ENCODE measurements at regions not wholly inside any gene's neighbourhood (a gene's known extent, or its start where the extent isn't known, plus 50 kb on each side); places are given as distances from the start of the nearest gene placed in this dataset.

DNA sequence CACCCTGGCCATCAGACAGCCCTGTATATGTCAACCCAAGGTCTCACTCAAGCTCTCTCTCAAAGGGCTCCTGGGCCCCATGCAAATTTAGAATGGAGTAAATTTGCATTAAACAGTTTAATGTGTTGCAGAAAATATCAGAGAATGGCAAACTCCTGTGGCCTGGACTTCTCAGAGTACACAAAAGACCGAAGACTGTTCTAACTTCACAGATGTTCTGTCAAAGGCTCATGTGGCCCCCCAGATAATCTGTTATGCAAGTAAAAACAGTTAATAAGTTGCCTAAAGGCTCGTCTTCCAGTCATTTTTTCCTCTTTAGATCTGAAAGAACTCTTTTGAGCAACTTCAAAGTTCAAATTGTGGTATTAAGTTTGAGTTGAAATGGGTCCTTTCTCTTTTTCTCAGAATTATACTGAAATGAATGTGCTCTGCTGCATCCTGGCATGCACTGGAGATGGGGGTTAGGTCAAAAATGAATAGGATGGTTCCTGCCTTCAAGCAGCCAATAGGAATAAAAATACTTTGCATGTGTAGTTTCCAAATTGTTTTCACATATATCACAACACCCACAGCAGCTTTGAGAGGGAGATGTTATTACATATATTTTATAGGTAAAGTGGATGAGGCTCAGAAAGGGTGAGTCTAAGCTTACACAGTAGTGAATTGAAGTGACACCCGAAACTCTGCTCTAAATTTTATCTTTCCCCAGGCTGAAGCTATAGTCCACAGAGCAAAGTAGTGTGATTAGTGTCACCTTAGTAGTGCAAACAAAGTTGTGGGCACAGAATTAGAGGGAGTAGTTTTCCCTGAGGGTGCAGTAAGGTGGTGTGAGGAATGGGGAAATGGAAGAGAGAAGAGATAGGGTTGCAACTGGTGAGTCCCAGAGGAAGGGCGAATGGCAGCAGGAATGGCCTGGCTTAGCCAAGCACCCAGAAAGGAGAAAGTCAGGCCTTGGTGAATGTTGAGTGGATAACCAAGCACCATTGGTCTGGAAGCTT is 205.0 kb upstream of the RFC3 start:
- H3K4me3 ChIP-seq = no peak overlapping the region
- intact Hi-C loops (cut with DNase I) = no loop called here
- H3K27me3 ChIP-seq (replicated peaks; ENCODE audit: insufficient read depth) = no peaks in the 10 kb centered on the region
- TF ChIP-seq, protein P1, sequence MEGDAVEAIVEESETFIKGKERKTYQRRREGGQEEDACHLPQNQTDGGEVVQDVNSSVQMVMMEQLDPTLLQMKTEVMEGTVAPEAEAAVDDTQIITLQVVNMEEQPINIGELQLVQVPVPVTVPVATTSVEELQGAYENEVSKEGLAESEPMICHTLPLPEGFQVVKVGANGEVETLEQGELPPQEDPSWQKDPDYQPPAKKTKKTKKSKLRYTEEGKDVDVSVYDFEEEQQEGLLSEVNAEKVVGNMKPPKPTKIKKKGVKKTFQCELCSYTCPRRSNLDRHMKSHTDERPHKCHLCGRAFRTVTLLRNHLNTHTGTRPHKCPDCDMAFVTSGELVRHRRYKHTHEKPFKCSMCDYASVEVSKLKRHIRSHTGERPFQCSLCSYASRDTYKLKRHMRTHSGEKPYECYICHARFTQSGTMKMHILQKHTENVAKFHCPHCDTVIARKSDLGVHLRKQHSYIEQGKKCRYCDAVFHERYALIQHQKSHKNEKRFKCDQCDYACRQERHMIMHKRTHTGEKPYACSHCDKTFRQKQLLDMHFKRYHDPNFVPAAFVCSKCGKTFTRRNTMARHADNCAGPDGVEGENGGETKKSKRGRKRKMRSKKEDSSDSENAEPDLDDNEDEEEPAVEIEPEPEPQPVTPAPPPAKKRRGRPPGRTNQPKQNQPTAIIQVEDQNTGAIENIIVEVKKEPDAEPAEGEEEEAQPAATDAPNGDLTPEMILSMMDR (IDR thresholded peaks at IDR 0.05) = no peak
- TF ChIP-seq POLR2A (IDR thresholded peaks at IDR 0.05) (no peak), POLR2AphosphoS5 (IDR thresholded peaks at IDR 0.05) (no peak)
- H3K36me3 ChIP-seq = no peaks in the 10 kb centered on the region
- no peak overlapping the region for H3K27ac ChIP-seq
- 87% methylated on average over 4 of the region's 4 CpGs for WGBS
- no peak for DNase-seq (ENCODE audit: low spot score)
- H3K4me1 ChIP-seq (replicated peaks) = peaks cover 13% of the 10 kb centered on the region
- H3K9me3 ChIP-seq = no peaks in the 10 kb centered on the region

DNA sequence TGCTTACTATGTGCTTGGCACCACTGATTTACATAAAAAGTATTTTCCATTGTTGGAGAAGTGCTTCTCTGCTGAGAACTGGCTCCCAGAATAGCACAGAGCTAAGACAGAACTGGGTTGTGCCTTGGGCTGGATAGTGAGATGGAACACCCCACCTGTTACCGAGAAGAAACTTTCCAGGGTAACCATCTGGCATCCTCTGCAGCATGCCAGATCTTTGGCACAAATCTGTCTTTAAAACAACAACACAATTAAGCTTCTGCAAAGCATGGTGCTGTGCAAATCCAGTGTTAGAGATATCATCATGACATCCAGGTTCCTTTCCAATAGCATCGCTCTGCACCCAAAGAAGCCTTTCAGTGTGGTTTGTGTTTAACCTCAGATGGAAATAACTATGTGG is 202.5 kb upstream of the RFC3 start:
- Histone ChIP-seq H3K36me3 (no peaks in the 10 kb centered on the region), H3K27me3 (replicated peaks; ENCODE audit: insufficient read depth) (no peaks in the 10 kb centered on the region), H3K4me3 (no peak overlapping the region), H3K9me3 (no peaks in the 10 kb centered on the region), H3K4me1 (replicated peaks) (peaks cover 11% of the 10 kb centered on the region), H3K27ac (no peak overlapping the region)
- intact Hi-C loops (cut with DNase I) = no loop called here
- TF ChIP-seq, protein P1 (IDR thresholded peaks at IDR 0.05) = no peak
- TF ChIP-seq POLR2AphosphoS5 (IDR thresholded peaks at IDR 0.05) = no peak
- TF ChIP-seq POLR2A (IDR thresholded peaks at IDR 0.05) = no peak
- no peak for DNase-seq (ENCODE audit: low spot score)
- WGBS = 34% methylated on average over 2 of the region's 2 CpGs

DNA sequence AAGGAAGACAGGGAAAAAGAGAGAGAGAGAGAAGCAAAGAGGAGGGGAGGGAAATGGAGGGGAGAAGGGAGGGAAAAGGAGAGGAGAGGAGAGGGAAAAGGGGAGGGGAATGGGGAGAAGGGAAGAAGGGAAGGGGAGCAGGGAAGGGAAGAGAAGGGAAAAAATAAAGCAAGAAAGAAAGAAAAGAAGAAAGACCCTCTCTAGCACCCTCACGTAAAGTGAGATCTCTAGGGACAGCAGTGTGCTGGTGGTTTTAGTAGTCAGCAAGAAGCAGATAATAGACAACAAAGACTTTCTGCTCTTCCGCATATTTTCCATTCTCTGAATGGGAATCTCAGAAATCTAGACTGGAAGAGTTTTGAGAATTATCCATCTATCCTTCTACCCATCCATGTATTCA is 201.8 kb upstream of the RFC3 start:
- Histone ChIP-seq H3K27me3 (replicated peaks; ENCODE audit: insufficient read depth) (no peaks in the 10 kb centered on the region), H3K4me1 (replicated peaks) (peaks cover 6% of the 10 kb centered on the region), H3K36me3 (no peaks in the 10 kb centered on the region), H3K4me3 (no peak overlapping the region), H3K9me3 (no peaks in the 10 kb centered on the region), H3K27ac (no peak overlapping the region)
- intact Hi-C loops (cut with DNase I) = no loop called here
- TF ChIP-seq POLR2AphosphoS5 (IDR thresholded peaks at IDR 0.05) (no peak), POLR2A (IDR thresholded peaks at IDR 0.05) (no peak)
- TF ChIP-seq, protein P1 (IDR thresholded peaks at IDR 0.05) = no peak
- WGBS = 98% methylated on average over 2 of the region's 2 CpGs
- DNase-seq (ENCODE audit: low spot score) = no peak

DNA sequence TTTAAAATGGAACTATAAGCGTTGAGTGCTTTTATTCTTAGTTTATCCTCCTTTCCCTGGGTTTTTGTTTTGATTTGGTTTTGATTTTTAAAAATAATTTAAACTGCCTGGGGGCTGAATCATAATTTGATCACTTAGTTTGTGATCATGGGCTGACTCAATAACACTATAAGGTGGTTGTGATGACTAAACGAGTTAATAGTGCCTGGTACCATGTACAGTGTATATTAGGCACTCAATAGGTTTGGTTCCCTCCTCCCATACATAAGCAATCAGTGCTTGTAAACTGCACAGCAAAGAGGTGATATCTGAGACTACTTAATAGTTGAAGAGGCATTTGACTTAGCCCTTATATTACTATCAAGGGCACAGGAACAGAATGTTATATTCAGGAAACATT is 200.9 kb upstream of the RFC3 start:
- TF ChIP-seq POLR2A (IDR thresholded peaks at IDR 0.05) = no peak
- no peak overlapping the region for H3K4me3 ChIP-seq
- intact Hi-C loops (cut with DNase I) = no loop called here
- H3K4me1 ChIP-seq (replicated peaks) = no peaks in the 10 kb centered on the region
- DNase-seq (ENCODE audit: low spot score) = no peak
- no peak overlapping the region for H3K27ac ChIP-seq
- H3K27me3 ChIP-seq (replicated peaks; ENCODE audit: insufficient read depth) = no peaks in the 10 kb centered on the region
- 95% methylated on average over 2 of the region's 2 CpGs for WGBS
- no peaks in the 10 kb centered on the region for H3K9me3 ChIP-seq
- no peaks in the 10 kb centered on the region for H3K36me3 ChIP-seq

DNA sequence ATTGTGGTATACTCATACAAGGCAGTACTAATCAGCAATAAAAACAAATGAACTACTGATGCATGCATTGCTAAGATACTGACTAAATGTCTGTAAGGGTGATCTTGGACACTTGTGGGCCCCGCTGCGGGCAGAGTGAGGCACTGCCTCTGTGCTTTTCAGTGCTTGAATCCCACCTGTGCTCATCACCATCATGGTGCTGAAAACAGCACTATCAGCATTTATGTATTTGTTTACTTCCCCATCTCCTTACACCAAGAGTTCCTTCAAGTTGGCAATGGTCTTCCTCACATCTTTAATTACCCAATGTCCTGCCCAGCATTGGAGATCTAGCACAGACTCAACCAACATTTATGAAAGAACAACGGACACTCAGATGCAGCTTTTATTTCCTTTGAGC is 193.7 kb upstream of the RFC3 start:
- no peak for DNase-seq (ENCODE audit: low spot score)
- Histone ChIP-seq H3K36me3 (no peaks in the 10 kb centered on the region), H3K27ac (no peak overlapping the region), H3K4me3 (no peak overlapping the region), H3K9me3 (no peaks in the 10 kb centered on the region), H3K4me1 (replicated peaks) (no peaks in the 10 kb centered on the region), H3K27me3 (replicated peaks; ENCODE audit: insufficient read depth) (no peaks in the 10 kb centered on the region)
- intact Hi-C loops (cut with DNase I) = no loop called here
- TF ChIP-seq, protein P1 (IDR thresholded peaks at IDR 0.05) = no peak
- no peak for TF ChIP-seq POLR2A (IDR thresholded peaks at IDR 0.05)
- no peak for TF ChIP-seq POLR2AphosphoS5 (IDR thresholded peaks at IDR 0.05)
- WGBS = 81% methylated on average over 3 of the region's 3 CpGs
